D721Med (cell line): ENCODE measurements at regions not wholly inside any gene's neighbourhood (a gene's known extent, or its start where the extent isn't known, plus 50 kb on each side); places are given as distances from the start of the nearest gene placed in this dataset.
"Not testable (repeated sequence)": the region's sequence is repeated elsewhere in the genome, so short reads cannot be mapped to it uniquely, and the experiment has no call there.

Experiments used
- DNase-seq: peaks from one replicate; pipeline ENCODE4 v3.0.0; 2011; ENCODE audit warnings: low spot score; ENCODE audit not compliant: insufficient read length
- FAIRE-seq: peaks from 2 replicates; lab custom pipeline; 2011; peaks lifted over from hg19 to GRCh38; lab: Jason Lieb, UNC
- TF ChIP-seq, protein P1 (sequence below): IDR thresholded peaks from 2 replicates; pipeline ENCODE4 v1.5.1; 2012; ENCODE audit warnings: mild to moderate bottlenecking, control low read depth; ENCODE audit not compliant: insufficient read depth; ENCODE audit errors: missing control alignments

DNA sequence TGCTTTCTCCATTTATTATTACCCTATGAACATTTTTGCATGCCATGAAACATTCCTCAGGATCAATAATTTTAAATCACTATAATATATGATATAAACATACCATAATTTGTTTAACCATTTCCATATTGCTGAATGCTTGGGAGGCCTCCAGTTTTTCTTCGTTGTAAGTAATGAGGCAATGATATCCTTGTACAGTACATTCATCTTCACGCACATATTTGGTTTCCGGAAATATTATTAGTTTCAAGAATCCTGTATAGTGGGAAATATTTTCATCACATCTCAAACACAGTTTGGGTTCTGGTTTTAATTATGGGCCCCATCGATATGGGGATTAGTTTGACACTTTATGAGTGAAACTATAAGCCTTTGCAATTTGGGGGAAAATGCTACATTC lies 135.4 kb downstream of the HS3ST3B1 start:
- TF ChIP-seq, protein P1, sequence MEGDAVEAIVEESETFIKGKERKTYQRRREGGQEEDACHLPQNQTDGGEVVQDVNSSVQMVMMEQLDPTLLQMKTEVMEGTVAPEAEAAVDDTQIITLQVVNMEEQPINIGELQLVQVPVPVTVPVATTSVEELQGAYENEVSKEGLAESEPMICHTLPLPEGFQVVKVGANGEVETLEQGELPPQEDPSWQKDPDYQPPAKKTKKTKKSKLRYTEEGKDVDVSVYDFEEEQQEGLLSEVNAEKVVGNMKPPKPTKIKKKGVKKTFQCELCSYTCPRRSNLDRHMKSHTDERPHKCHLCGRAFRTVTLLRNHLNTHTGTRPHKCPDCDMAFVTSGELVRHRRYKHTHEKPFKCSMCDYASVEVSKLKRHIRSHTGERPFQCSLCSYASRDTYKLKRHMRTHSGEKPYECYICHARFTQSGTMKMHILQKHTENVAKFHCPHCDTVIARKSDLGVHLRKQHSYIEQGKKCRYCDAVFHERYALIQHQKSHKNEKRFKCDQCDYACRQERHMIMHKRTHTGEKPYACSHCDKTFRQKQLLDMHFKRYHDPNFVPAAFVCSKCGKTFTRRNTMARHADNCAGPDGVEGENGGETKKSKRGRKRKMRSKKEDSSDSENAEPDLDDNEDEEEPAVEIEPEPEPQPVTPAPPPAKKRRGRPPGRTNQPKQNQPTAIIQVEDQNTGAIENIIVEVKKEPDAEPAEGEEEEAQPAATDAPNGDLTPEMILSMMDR, result no peak
- no peak for FAIRE-seq
- no peak for DNase-seq

DNA sequence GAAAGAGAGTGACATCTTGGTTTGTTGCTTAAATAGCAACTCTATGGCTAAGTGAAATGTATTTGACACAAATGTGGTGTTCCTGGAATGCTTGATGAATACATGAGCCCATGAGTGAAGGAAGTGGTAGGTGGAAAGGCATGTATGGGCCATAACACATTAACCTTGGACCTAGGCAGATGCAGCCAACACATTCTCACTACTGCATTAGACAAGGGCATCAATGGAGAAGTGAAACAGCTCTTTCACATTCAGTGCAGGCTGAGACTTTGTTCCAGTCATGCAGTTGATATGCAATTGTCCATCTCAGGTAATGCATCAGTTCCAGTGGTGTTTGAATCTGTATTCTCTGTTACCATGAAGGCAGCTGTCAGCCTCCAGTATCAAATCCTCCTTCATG lies 133.6 kb downstream of the HS3ST3B1 start:
- DNase-seq, result no peak
- TF ChIP-seq, protein P1, result no peak
- no peak for FAIRE-seq

DNA sequence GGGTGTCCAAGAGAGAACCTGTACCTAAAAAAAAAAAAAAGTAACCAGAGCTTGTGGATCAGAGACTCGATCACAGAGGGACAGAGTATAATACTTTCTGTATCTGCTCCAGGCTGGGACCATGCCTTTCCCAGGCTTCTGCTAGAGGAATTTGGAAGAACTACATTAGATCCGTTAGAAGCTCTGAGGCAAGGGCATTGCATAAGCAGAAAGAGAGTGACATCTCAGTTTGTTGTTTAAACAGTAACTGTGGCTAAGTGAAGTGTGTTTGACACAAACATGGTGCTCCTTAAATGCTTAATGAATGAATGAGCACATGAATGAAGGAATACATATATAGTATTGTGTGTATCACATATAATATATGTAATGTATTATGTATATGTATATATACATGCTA lies 131.2 kb downstream of the HS3ST3B1 start:
- no peak for DNase-seq
- TF ChIP-seq, protein P1, result no peak
- FAIRE-seq, result no peak

DNA sequence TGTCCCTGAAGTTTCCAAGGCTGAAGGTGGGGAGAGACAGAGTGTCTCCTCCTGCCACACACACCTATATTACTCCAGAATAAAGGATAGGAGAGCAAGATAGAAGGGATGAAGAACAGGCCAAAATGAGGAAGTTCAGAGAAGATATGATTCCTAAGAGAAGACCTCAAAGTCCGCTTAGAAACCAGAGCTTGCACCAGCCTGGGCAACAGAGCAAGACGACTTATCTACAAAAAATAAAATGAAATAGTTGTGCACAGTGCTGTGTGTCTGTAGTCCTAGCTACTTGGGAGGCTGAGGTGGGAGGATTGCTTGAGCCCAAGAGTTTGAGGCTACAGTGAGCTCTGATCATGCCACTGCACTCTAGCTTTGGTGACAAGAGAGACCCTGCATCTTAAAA lies 128.2 kb downstream of the HS3ST3B1 start:
- TF ChIP-seq, protein P1, result no peak
- DNase-seq (no peak), FAIRE-seq (no peak)

DNA sequence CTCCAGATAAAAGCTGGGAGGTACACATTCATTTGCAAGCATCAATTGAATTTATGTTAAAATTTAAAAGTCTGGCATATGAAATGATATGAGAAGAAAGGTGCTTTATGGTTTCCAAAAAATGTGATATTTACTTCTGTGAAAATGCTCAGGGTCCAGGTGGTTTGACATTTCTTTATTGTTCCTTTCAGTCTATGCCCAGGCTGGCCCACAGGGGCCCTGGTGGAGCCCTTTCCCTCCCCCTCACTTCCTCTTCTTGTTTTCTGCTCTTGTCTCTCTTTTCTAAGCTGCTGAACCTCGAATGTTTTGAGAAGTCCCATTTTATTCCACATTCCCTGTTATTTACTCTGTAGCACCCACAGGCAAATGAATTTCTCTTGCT lies 127.8 kb downstream of the HS3ST3B1 start:
- FAIRE-seq (no peak), DNase-seq (no peak)
- TF ChIP-seq, protein P1, result no peak

DNA sequence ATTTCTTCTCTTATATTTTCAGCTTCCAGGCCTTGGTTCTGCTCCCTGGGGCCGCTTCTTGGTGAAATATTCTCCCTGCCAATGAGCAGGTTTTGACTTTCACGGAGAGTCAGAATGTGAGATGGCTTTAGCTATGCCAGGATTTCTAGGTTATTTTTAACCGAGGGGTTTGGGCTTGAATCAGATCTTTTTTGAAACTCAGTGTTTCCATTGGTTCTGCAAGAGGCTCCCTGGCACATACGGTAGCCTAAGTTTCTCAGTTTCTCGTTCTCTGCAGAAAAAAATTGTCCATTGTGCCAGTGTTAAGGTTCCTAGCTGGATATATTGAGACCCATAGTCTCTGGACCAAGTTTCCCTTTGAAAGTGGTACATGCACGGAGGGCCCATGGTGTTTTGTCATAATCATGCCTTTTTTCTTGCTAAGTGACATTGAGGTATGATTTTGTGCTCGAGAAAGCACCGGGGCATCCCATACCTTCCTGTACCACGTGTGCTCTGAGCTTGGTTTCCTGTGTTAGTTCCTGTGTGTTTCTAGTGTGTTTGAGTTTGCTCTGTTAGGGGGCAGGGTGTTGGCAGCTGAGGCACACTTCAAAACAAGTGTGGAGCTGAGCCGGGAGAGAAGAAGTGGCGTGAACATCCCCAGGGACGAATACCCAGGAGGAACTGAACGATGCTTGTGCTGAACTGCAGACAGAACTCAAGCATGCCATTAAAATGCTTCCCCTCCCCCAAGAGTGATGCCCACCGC lies 127.2 kb downstream of the HS3ST3B1 start:
- FAIRE-seq, result no peak
- TF ChIP-seq, protein P1, result no peak

DNA sequence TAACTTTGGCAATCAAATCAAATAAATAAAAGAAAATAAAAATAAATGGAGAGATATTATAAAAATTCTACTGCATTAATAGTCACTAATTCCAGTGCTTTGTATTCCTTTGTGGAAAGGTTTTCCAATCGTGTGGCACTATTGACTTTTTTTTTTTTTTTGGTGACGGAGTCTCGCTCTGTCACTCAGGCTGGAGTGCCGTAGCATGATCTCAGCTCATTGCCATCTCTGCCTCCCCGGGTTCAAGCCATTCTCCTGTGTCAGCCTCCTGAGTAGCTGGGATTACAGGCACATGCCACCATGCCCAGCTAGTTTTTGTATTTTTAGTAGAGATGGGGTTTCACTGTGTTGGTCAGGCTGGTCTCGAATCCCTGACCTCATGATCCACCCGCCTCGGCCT lies 122.3 kb downstream of the HS3ST3B1 start:
- DNase-seq, FAIRE-seq: not testable (repeated sequence)

More for the DNA sequence above, 127.2 kb downstream of the HS3ST3B1 start:
- no peak for DNase-seq
